ENCODE measurements at regions not wholly inside any gene's neighbourhood (a gene's known extent, or its start where the extent isn't known, plus 50 kb on each side); places are given as distances from the start of the nearest gene placed in this dataset.

DNA sequence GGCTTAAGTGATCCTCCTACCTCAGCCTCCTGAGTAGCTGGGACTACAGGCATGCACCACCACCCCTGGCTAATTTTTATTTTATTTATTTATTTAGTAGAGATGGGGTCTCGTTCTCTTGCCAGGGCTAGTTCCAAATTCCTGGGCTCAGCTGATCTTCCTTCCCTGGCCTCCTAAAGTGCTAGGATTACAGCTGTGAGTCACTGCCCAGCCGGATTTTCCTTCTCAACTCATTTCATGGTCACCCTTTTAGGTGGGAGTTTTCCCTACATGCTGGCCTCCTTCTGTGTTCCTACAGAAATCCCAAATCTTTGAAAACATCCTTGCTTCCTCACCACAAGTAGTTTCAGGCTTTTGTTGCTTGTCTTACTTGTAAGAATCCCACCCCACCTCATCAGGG lies 102.1 kb upstream of the SIAH1 start:
- H3K36me3 ChIP-seq (ENCODE audit: insufficient read depth, low read length), result no peaks in the 10 kb centered on the region
- H3K4me3 ChIP-seq (ENCODE audit: insufficient read depth, low read length), result no peak overlapping the region
- H4K20me1 ChIP-seq (ENCODE audit: insufficient read depth, low read length), result no peaks in the 10 kb centered on the region
- H3K4me1 ChIP-seq (ENCODE audit: insufficient read depth, low read length), result no peaks in the 10 kb centered on the region
- TF ChIP-seq, protein P1, sequence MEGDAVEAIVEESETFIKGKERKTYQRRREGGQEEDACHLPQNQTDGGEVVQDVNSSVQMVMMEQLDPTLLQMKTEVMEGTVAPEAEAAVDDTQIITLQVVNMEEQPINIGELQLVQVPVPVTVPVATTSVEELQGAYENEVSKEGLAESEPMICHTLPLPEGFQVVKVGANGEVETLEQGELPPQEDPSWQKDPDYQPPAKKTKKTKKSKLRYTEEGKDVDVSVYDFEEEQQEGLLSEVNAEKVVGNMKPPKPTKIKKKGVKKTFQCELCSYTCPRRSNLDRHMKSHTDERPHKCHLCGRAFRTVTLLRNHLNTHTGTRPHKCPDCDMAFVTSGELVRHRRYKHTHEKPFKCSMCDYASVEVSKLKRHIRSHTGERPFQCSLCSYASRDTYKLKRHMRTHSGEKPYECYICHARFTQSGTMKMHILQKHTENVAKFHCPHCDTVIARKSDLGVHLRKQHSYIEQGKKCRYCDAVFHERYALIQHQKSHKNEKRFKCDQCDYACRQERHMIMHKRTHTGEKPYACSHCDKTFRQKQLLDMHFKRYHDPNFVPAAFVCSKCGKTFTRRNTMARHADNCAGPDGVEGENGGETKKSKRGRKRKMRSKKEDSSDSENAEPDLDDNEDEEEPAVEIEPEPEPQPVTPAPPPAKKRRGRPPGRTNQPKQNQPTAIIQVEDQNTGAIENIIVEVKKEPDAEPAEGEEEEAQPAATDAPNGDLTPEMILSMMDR (IDR thresholded peaks at IDR 0.05; ENCODE audit: extremely low read depth, low read depth, low read length), result no peak
- H3K9me3 ChIP-seq (ENCODE audit: low read depth, low read length), result no peaks in the 10 kb centered on the region
- no peak overlapping the region for H2AFZ ChIP-seq (ENCODE audit: low read length)
- DNase-seq (ENCODE audit: insufficient read length, low spot score, missing footprints), result no peak
- no peak overlapping the region for H3K27ac ChIP-seq (ENCODE audit: low read depth, low read length)
- H3K4me2 ChIP-seq (ENCODE audit: insufficient read depth, low read length), result no peak overlapping the region
- H3K27me3 ChIP-seq (ENCODE audit: insufficient read depth, low read length), result no peaks in the 10 kb centered on the region
- no peaks in the 10 kb centered on the region for H3K79me2 ChIP-seq (ENCODE audit: insufficient read depth, low read length)

DNA sequence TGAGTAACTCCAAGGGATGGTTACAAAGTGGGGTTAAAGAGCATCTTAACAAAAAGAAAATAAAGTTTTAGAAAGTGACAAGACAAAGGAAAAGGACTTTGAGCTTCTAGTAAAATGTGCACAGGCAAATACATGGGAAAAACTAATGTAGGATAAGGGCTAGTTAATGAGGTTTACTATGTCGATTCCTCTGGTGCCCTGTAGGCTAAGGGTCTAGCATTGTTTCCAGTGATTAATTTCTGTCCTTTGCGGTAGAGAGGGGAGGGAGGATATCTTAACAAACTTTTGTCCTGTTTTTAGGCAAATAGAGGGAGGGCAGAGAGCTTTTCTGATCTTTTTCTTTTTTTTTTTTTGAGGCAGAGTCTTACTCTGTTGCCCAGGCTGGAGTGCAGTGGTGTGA lies 96.6 kb upstream of the SIAH1 start:
- H3K27me3 ChIP-seq (ENCODE audit: insufficient read depth, low read length), result peaks cover 6% of the 10 kb centered on the region
- H4K20me1 ChIP-seq (ENCODE audit: insufficient read depth, low read length), result no peaks in the 10 kb centered on the region
- no peak for DNase-seq (ENCODE audit: insufficient read length, low spot score, missing footprints)
- H3K27ac ChIP-seq (ENCODE audit: low read depth, low read length), result no peak overlapping the region
- H2AFZ ChIP-seq (ENCODE audit: low read length), result no peak overlapping the region
- no peak overlapping the region for H3K4me3 ChIP-seq (ENCODE audit: insufficient read depth, low read length)
- TF ChIP-seq, protein P1 (IDR thresholded peaks at IDR 0.05; ENCODE audit: extremely low read depth, low read depth, low read length), result no peak
- H3K36me3 ChIP-seq (ENCODE audit: insufficient read depth, low read length), result no peaks in the 10 kb centered on the region
- H3K4me2 ChIP-seq (ENCODE audit: insufficient read depth, low read length), result no peak overlapping the region
- no peaks in the 10 kb centered on the region for H3K4me1 ChIP-seq (ENCODE audit: insufficient read depth, low read length)
- H3K79me2 ChIP-seq (ENCODE audit: insufficient read depth, low read length), result no peaks in the 10 kb centered on the region
- H3K9me3 ChIP-seq (ENCODE audit: low read depth, low read length), result no peaks in the 10 kb centered on the region

DNA sequence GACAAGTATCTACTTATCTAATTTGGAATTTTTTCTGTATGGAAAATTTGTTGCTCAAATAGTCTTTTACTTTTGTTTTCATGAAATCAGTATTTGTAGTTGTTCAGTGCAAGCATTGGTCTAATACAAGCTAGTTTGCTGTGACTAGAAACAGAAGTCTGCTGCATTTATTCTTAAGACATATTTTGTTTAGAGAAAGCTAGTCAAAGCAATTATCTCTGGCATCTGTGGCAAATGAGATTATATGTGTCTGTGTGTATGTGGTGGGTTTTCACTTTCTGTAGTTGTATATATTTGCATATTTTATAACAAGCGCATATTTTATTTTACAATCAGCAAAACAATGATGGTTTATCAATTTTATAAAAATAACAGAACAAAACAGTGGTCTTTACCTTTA lies 96.0 kb upstream of the SIAH1 start:
- no peaks in the 10 kb centered on the region for H3K4me1 ChIP-seq (ENCODE audit: insufficient read depth, low read length)
- TF ChIP-seq, protein P1 (IDR thresholded peaks at IDR 0.05; ENCODE audit: extremely low read depth, low read depth, low read length), result no peak

DNA sequence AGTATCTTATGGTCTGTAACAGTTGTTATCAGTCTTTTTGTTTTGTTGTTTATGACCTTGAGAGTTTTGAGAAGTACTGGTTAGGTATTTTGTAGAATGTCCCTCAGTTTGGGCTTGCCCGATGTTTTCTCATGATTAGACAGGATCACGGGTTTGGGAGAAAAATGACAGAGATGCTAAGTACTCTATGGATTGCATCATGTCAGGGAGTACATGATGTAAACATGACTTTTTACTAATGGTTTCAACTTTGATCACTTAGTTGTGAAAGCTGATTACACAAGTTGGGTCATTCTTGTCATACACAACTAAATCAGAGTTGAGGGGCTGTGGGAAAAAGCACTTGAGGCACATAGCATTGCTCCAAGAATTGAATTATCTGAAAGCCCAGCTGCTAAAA lies 94.7 kb upstream of the SIAH1 start:
- DNase-seq (ENCODE audit: insufficient read length, low spot score, missing footprints), result no peak
- Histone ChIP-seq H3K4me2 (ENCODE audit: insufficient read depth, low read length) (no peak overlapping the region), H3K27ac (ENCODE audit: low read depth, low read length) (no peak overlapping the region), H3K79me2 (ENCODE audit: insufficient read depth, low read length) (no peaks in the 10 kb centered on the region), H3K36me3 (ENCODE audit: insufficient read depth, low read length) (no peaks in the 10 kb centered on the region), H3K4me3 (ENCODE audit: insufficient read depth, low read length) (no peak overlapping the region), H2AFZ (ENCODE audit: low read length) (no peak overlapping the region), H3K4me1 (ENCODE audit: insufficient read depth, low read length) (no peaks in the 10 kb centered on the region), H3K27me3 (ENCODE audit: insufficient read depth, low read length) (peaks cover 6% of the 10 kb centered on the region), H4K20me1 (ENCODE audit: insufficient read depth, low read length) (no peaks in the 10 kb centered on the region), H3K9me3 (ENCODE audit: low read depth, low read length) (no peaks in the 10 kb centered on the region)
- TF ChIP-seq, protein P1 (IDR thresholded peaks at IDR 0.05; ENCODE audit: extremely low read depth, low read depth, low read length), result no peak

More for the DNA sequence above, 96.0 kb upstream of the SIAH1 start:
- DNase-seq (ENCODE audit: insufficient read length, low spot score, missing footprints), result no peak
- Histone ChIP-seq H3K4me2 (ENCODE audit: insufficient read depth, low read length) (no peak overlapping the region), H2AFZ (ENCODE audit: low read length) (no peak overlapping the region), H3K9me3 (ENCODE audit: low read depth, low read length) (no peaks in the 10 kb centered on the region), H4K20me1 (ENCODE audit: insufficient read depth, low read length) (no peaks in the 10 kb centered on the region), H3K27ac (ENCODE audit: low read depth, low read length) (no peak overlapping the region), H3K27me3 (ENCODE audit: insufficient read depth, low read length) (peaks cover 6% of the 10 kb centered on the region), H3K36me3 (ENCODE audit: insufficient read depth, low read length) (no peaks in the 10 kb centered on the region), H3K4me3 (ENCODE audit: insufficient read depth, low read length) (no peak overlapping the region), H3K79me2 (ENCODE audit: insufficient read depth, low read length) (no peaks in the 10 kb centered on the region)

Data from osteoblast (primary cell).